ENCODE measurements at regions not wholly inside any gene's neighbourhood (a gene's known extent, or its start where the extent isn't known, plus 50 kb on each side); places are given as distances from the start of the nearest gene placed in this dataset.

DNA sequence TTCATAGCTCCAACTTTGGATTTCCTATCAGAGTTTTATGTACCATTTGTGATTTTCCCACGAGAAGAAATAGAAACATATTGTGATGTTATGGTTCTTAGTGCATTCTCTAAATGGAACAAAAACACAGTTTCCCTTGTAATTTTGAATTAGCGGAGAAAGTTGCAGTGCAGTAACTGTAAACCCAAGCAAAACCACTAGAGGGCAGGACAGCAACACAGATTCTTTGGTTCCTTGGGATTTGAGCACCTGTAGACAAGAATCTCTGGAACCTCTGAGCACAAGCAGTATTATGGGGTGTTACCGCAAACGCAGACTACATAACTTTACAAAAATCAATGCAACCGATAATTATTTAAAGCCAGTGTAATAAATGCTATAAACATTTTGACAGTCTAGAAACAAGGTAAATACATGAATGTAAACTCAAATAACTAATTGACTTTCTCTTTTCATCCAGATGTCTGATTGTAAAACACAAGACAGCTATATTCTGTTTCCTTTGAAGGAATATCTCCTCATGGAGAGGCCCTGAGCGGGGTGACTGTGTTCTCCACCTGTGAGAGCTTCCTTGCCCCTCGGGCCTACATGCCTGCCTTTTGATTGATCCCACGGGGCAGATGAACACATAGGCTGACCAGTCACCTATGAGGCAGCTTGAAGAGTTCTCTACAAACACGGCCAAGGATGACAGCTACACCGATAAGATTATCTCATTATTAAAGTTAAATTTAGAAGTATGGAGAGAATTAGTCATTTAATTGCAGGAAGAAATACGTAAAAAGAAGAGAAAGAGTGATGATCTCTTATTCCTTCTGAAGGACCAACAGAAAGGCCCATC lies 67.5 kb upstream of the COL21A1 start:
- no peaks in the 10 kb centered on the region for H3K4me1 ChIP-seq (ENCODE audit: control insufficient read depth in 1 of 2, insufficient read depth in 2 of 2, low read length in 2 of 2)
- ChIA-PET CTCF (interaction anchor here (0.7 to 2.4 kb wide), 2 partner anchors 228 to 278 kb away, joined by 3 to 9 read pairs; no protein-coding TSS in a partner anchor), POLR2A (no interaction called here), RAD21 (ENCODE audit: low non-redundant PET in 1 of 2, low total read pairs in 2 of 2, uncharacterized antibody in 2 of 2, unreplicated experiment in 2 of 2) (no interaction called here)
- H3K9ac ChIP-seq (ENCODE audit: low read length): no peak overlapping the region
- H2AFZ ChIP-seq (ENCODE audit: low read depth, low read length, poor library complexity, severe bottlenecking): peak overlapping the region; percentile 49
- H4K20me1 ChIP-seq (ENCODE audit: insufficient read depth): no peaks in the 10 kb centered on the region; the same call in 1 of the 2 replicates
- H3K9me2 ChIP-seq (ENCODE audit: insufficient read depth): no peaks in the 10 kb centered on the region
- BruUV-seq (replicated peaks): no TSS peak
- H3K4me2 ChIP-seq (ENCODE audit: low read length): no peak overlapping the region
- DNase-seq (ENCODE audit: low read depth, low spot score) (peak; percentile 52), ATAC-seq (peak; percentile 93)
- H3K36me3 ChIP-seq (ENCODE audit: control insufficient read depth in 1 of 2, insufficient read depth in 2 of 2, low read length in 2 of 2): no peaks in the 10 kb centered on the region
- TF ChIP-seq CBX3 (IDR thresholded peaks at IDR 0.05; ENCODE audit: low read depth) (no peak), RAD21 (IDR thresholded peaks at IDR 0.05; ENCODE audit: low read depth) (peak; percentile 86), CEBPB (IDR thresholded peaks at IDR 0.05; ENCODE audit: low read depth) (no peak), ZBTB33 (IDR thresholded peaks at IDR 0.05; ENCODE audit: extremely low read depth, insufficient replicate concordance, low read length) (no peak), ELF1 (IDR thresholded peaks at IDR 0.05; ENCODE audit: borderline replicate concordance, low read depth) (no peak), CTCF (IDR thresholded peaks at IDR 0.05 in 2 of 3, conservative IDR thresholded peaks at IDR 0.05 in 1 of 3; ENCODE audit: borderline replicate concordance in 1 of 3, insufficient read depth in 1 of 3, low read depth in 2 of 3, low read length in 2 of 3) (peak; percentile 59 to 91 (median 85)), EGR1 (IDR thresholded peaks at IDR 0.05; ENCODE audit: low read depth) (no peak), POLR2AphosphoS5 (IDR thresholded peaks at IDR 0.05; ENCODE audit: low read depth, low read length) (no peak), EZH2 (IDR thresholded peaks at IDR 0.05) (no peak), SP1 (IDR thresholded peaks at IDR 0.05; ENCODE audit: low read depth) (no peak), EZH2phosphoT487 (IDR thresholded peaks at IDR 0.05; ENCODE audit: borderline replicate concordance) (no peak), JUND (IDR thresholded peaks at IDR 0.05) (no peak), TCF7L2 (IDR thresholded peaks at IDR 0.05; ENCODE audit: borderline replicate concordance, extremely low read depth, insufficient read depth, insufficient read length) (no peak), SIN3A (IDR thresholded peaks at IDR 0.05; ENCODE audit: low read depth) (no peak), ATF3 (IDR thresholded peaks at IDR 0.05) (no peak)
- no peaks in the 10 kb centered on the region for H3K27me3 ChIP-seq (ENCODE audit: insufficient read depth, low read length)
- no peak overlapping the region for H3K4me3 ChIP-seq (replicated peaks in 1 of 2; ENCODE audit: low read depth in 1 of 2, low read length in 2 of 2)
- intact Hi-C loops (cut with micrococcal nuclease): loop anchor here (2.0 kb wide), 1 partner anchor 278 kb away; no protein-coding TSS in a partner anchor
- H3K27ac ChIP-seq (ENCODE audit: low read depth, low read length): no peak overlapping the region
- no peaks in the 10 kb centered on the region for H3K9me3 ChIP-seq (ENCODE audit: control insufficient read depth in 1 of 2, insufficient read depth in 1 of 2, low read depth in 1 of 2, low read length in 2 of 2)
- no peaks in the 10 kb centered on the region for H3K79me2 ChIP-seq (ENCODE audit: insufficient read depth, low read length)

All from HCT116 (cell line).